ENCODE measurements at regions not wholly inside any gene's neighbourhood (a gene's known extent, or its start where the extent isn't known, plus 50 kb on each side); places are given as distances from the start of the nearest gene placed in this dataset.
"Not testable (repeated sequence)": the region's sequence is repeated elsewhere in the genome, so short reads cannot be mapped to it uniquely, and the experiment has no call there.

- DNase-seq = no peak
These were observed 1680.3 kb downstream of the REEP3 start for GRCh38 chr10:65201491-65201890.

GRCh38 chr10:65204999-65205398 is 1683.8 kb downstream of the REEP3 start:
- DNase-seq = no peak

- no peak for DNase-seq
These were observed 1692.0 kb downstream of the REEP3 start for GRCh38 chr10:65213170-65213569.

GRCh38 chr10:65219444-65219843 is 1698.2 kb downstream of the REEP3 start:
- DNase-seq = no peak

GRCh38 chr10:65231148-65231547 is 1694.7 kb upstream of the LRRTM3 start:
- DNase-seq = no peak

GRCh38 chr10:65234261-65234660 is 1691.6 kb upstream of the LRRTM3 start:
- DNase-seq = no peak

- no peak for DNase-seq
These were observed 1690.6 kb upstream of the LRRTM3 start for GRCh38 chr10:65235266-65235665.

GRCh38 chr10:65235846-65236245 is 1690.0 kb upstream of the LRRTM3 start:
- DNase-seq = no peak

- no peak for DNase-seq
These were observed 1660.3 kb upstream of the LRRTM3 start for GRCh38 chr10:65265451-65265954.

GRCh38 chr10:65269551-65269950 is 1656.3 kb upstream of the LRRTM3 start:
- DNase-seq = not testable (repeated sequence)

GRCh38 chr10:65270969-65271368 is 1654.9 kb upstream of the LRRTM3 start:
- DNase-seq = no peak

- DNase-seq = no peak
These were observed 1652.7 kb upstream of the LRRTM3 start for GRCh38 chr10:65273115-65273514.

- no peak for DNase-seq
These were observed 1650.5 kb upstream of the LRRTM3 start for GRCh38 chr10:65275296-65275695.

- no peak for DNase-seq
These were observed 1641.3 kb upstream of the LRRTM3 start for GRCh38 chr10:65284495-65285041.

- DNase-seq = not testable (repeated sequence)
These were observed 1640.1 kb upstream of the LRRTM3 start for GRCh38 chr10:65285726-65286125.

GRCh38 chr10:65291286-65291685 is 1634.5 kb upstream of the LRRTM3 start:
- no peak for DNase-seq

GRCh38 chr10:65292551-65292950 is 1633.3 kb upstream of the LRRTM3 start:
- no peak for DNase-seq

GRCh38 chr10:65294329-65294728 is 1631.5 kb upstream of the LRRTM3 start:
- DNase-seq = no peak

GRCh38 chr10:65301181-65301580 is 1624.7 kb upstream of the LRRTM3 start:
- DNase-seq = no peak

- DNase-seq = no peak
These were observed 1619.6 kb upstream of the LRRTM3 start for GRCh38 chr10:65306201-65306600.

GRCh38 chr10:65312876-65313275 is 1613.0 kb upstream of the LRRTM3 start:
- no peak for DNase-seq

- DNase-seq = no peak
These were observed 1612.4 kb upstream of the LRRTM3 start for GRCh38 chr10:65313406-65313805.

- DNase-seq = no peak
These were observed 1611.6 kb upstream of the LRRTM3 start for GRCh38 chr10:65314253-65314652.

GRCh38 chr10:65319493-65319892 is 1606.3 kb upstream of the LRRTM3 start:
- no peak for DNase-seq

GRCh38 chr10:65320236-65321026 is 1605.4 kb upstream of the LRRTM3 start:
- DNase-seq = no peak
